Right lobe of liver (tissue), 4 donors: ENCODE measurements at regions not wholly inside any gene's neighbourhood (a gene's known extent, or its start where the extent isn't known, plus 50 kb on each side); places are given as distances from the start of the nearest gene placed in this dataset.

Source experiments
- CTCF ChIP-seq, 4 donors: fragments of 200-600 bp in 3 of 4; fragments of 450-650 bp in 1 of 4; IDR thresholded peaks; one replicate each; pipeline versions ENCODE4 v1.5.1 to v1.8.0; 2016 to 2022; ENCODE audit warnings: antibody characterized with exemption in 4 of 4, mild to moderate bottlenecking in 2 of 4
- POLR2A ChIP-seq: fragments of 450-650 bp; IDR thresholded peaks from one replicate; pipeline ENCODE4 v1.6.1; 2017; ENCODE audit warnings: antibody characterized with exemption, mild to moderate bottlenecking
- donor health status: DM: no; HTN: no; CAD: no.
- donor health status: DM: no; HTN: no; CAD: no.
- donor health status: DM: no; HTN: yes; CAD: no.

- no peak for TF ChIP-seq CTCF (IDR thresholded peaks at IDR 0.05)
- no peak for TF ChIP-seq POLR2A
Observed at GRCh38 chr5:144958002-144958401, 787.3 kb downstream of the KCTD16 start.
